Endodermal cell (in vitro differentiated cells): ENCODE measurements at regions not wholly inside any gene's neighbourhood (a gene's known extent, or its start where the extent isn't known, plus 50 kb on each side); places are given as distances from the start of the nearest gene placed in this dataset.

Experiments
- DNase-seq: peaks from one replicate; pipeline ENCODE4 v3.0.0-alpha.2; 2017
- H3K27ac ChIP-seq: 2 replicates; pipeline ENCODE4 v1.5.1; 2013; ENCODE audit warnings: mild to moderate bottlenecking, low read depth, low read length, moderate library complexity
- H3K27me3 ChIP-seq: 2 replicates; pipeline ENCODE4 v1.6.1; 2013; ENCODE audit warnings: mild to moderate bottlenecking, low read length, moderate library complexity; ENCODE audit not compliant: insufficient read depth, control insufficient read depth, poor library complexity, severe bottlenecking
- H3K36me3 ChIP-seq: 2 replicates; pipeline ENCODE4 v1.7.0; 2013; ENCODE audit warnings: mild to moderate bottlenecking, low read length, moderate library complexity; ENCODE audit not compliant: control insufficient read depth, insufficient read depth
- H3K4me1 ChIP-seq: one replicate; pipeline ENCODE4 v1.7.0; 2013; ENCODE audit warnings: low read length; ENCODE audit not compliant: control insufficient read depth, insufficient read depth
- H3K4me3 ChIP-seq: 2 replicates; pipeline ENCODE4 v1.5.1; 2013; ENCODE audit warnings: mild to moderate bottlenecking, low read length, moderate library complexity
- H3K9ac ChIP-seq: 2 replicates; pipeline ENCODE4 v1.6.1; 2013; ENCODE audit warnings: mild to moderate bottlenecking, low read length, moderate library complexity; ENCODE audit not compliant: poor library complexity, severe bottlenecking; ENCODE audit errors: extremely low read depth
- H3K9me3 ChIP-seq: 2 replicates; pipeline ENCODE4 v1.6.1; 2013; ENCODE audit warnings: mild to moderate bottlenecking, low read length, moderate library complexity; ENCODE audit not compliant: control insufficient read depth
- H3K27ac Mint-ChIP-seq: 2 replicates; pipeline ENCODE4 v1.8.0; 2020; ENCODE audit warnings: mixed read lengths
- H3K27me3 Mint-ChIP-seq: 2 replicates; pipeline ENCODE4 v1.8.0; 2021; ENCODE audit warnings: mild to moderate bottlenecking, mixed read lengths; ENCODE audit not compliant: insufficient read depth
- H3K36me3 Mint-ChIP-seq: 2 replicates; pipeline ENCODE4 v1.8.0; 2020; ENCODE audit warnings: low read depth, mixed read lengths
- H3K4me1 Mint-ChIP-seq: 2 replicates; pipeline ENCODE4 v1.8.0; 2020; ENCODE audit warnings: mixed read lengths
- H3K4me3 Mint-ChIP-seq: 2 replicates; pipeline ENCODE4 v1.8.0; 2020; ENCODE audit warnings: mild to moderate bottlenecking, moderate library complexity, mixed read lengths
- H3K9me3 Mint-ChIP-seq: 2 replicates; pipeline ENCODE4 v1.8.0; 2020; ENCODE audit warnings: mild to moderate bottlenecking, mixed read lengths
- CTCF ChIP-seq: fragments of 200-600 bp; sonication (generic); conservative IDR thresholded peaks from 2 replicates; pipeline ENCODE4 v1.5.0; 2021; ENCODE audit warnings: antibody characterized with exemption, mild to moderate bottlenecking
- WGBS, 2 experiments: methylation state at CpG; one replicate each; pipeline versions ENCODE4 v1.1.5 to v1.1.7; 2013; ENCODE audit warnings: missing lambda C conversion rate in 2 of 2, mixed read lengths in 1 of 2; ENCODE audit not compliant: insufficient coverage in 1 of 2, insufficient read length in 1 of 2; 5-methylcytosine and 5-hydroxymethylcytosine counted together

- no peak for DNase-seq
- no peak for TF ChIP-seq CTCF
- H3K27me3 Mint-ChIP-seq = peaks cover 2% of the 10 kb centered on the region
Measured at GRCh38 chr10:128879030-128879429, 588.0 kb upstream of the MGMT start.

DNA sequence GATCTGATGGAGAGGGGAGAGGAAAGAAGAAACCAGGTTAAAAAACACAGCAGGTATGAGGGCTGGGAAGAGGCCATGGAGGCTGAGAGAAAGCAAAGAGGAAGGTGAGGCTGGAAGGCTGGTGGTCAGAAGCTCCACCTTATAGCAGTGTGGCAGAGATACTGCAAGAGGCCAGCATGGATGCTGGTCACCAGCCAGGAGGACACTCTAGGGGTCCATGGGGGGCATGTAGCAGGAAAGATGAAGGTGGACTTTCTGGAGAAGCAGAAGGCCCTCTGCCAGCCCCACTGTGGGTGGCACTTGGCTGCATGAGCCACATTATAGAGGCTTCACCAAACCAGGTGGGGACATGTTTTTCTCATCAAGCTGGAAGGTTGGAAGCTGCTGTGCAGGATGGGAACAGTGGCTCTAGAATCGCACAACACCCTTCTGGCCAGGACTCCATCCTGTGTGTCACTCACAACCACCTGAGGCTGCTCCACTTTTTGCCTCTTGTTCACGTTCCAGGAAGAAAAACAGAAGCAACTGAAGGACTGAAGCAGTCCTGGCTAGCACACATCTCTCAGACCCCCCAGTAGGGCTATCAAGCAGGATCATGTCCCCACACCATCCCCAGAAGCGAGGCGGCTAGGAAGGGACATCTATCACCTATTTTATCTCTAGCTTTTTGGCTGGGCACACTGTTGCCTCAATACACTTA, 587.5 kb upstream of the MGMT start:
- Mint-ChIP-seq H3K4me3 (no peak overlapping the region), H3K27me3 (peaks cover 2% of the 10 kb centered on the region), H3K9me3 (no peaks in the 10 kb centered on the region), H3K4me1 (no peaks in the 10 kb centered on the region), H3K27ac (no peak overlapping the region), H3K36me3 (no peaks in the 10 kb centered on the region)
- H3K4me3 ChIP-seq = no peak overlapping the region
- no peak overlapping the region for H3K9ac ChIP-seq
- no peak overlapping the region for H3K27ac ChIP-seq
- no peaks in the 10 kb centered on the region for H3K4me1 ChIP-seq
- no peaks in the 10 kb centered on the region for H3K36me3 ChIP-seq
- peak; percentile 17 for DNase-seq
- no peaks in the 10 kb centered on the region for H3K27me3 ChIP-seq
- TF ChIP-seq CTCF = no peak
- WGBS, 2 experiments = 87 to 100% methylated on average over 2 to 4 of the region's 4 CpGs
- H3K9me3 ChIP-seq = no peaks in the 10 kb centered on the region

More at GRCh38 chr10:128879030-128879429, 588.0 kb upstream of the MGMT start:
- no peaks in the 10 kb centered on the region for H3K9me3 Mint-ChIP-seq
- Histone ChIP-seq H3K27ac (no peak overlapping the region), H3K9ac (no peak overlapping the region), H3K4me1 (no peaks in the 10 kb centered on the region), H3K36me3 (no peaks in the 10 kb centered on the region), H3K27me3 (no peaks in the 10 kb centered on the region), H3K9me3 (no peaks in the 10 kb centered on the region), H3K4me3 (no peak overlapping the region)
- H3K4me1 Mint-ChIP-seq = no peaks in the 10 kb centered on the region
- H3K4me3 Mint-ChIP-seq = no peak overlapping the region
- H3K36me3 Mint-ChIP-seq = no peaks in the 10 kb centered on the region
- H3K27ac Mint-ChIP-seq = no peak overlapping the region
- WGBS, 2 experiments = 92 to 94% methylated on average over 2 to 3 of the region's 3 CpGs

GRCh38 chr10:128880159-128880725, 586.8 kb upstream of the MGMT start:
- H3K9ac ChIP-seq = no peak overlapping the region
- no peak overlapping the region for H3K4me3 ChIP-seq
- TF ChIP-seq CTCF = no peak
- H3K27ac ChIP-seq = no peak overlapping the region
- DNase-seq = peak; percentile 15
- no peak overlapping the region for H3K4me3 Mint-ChIP-seq
- no peaks in the 10 kb centered on the region for H3K36me3 Mint-ChIP-seq
- no peaks in the 10 kb centered on the region for H3K36me3 ChIP-seq
- H3K27me3 ChIP-seq = no peaks in the 10 kb centered on the region
- H3K4me1 ChIP-seq = no peaks in the 10 kb centered on the region
- no peaks in the 10 kb centered on the region for H3K9me3 ChIP-seq
- no peaks in the 10 kb centered on the region for H3K9me3 Mint-ChIP-seq
- H3K27me3 Mint-ChIP-seq = peaks cover 2% of the 10 kb centered on the region
- WGBS, 2 experiments = 86 to 90% methylated on average over 3 to 4 of the region's 4 CpGs
- H3K4me1 Mint-ChIP-seq = no peaks in the 10 kb centered on the region
- H3K27ac Mint-ChIP-seq = no peak overlapping the region
